A549 (cell line): ENCODE measurements at regions not wholly inside any gene's neighbourhood (a gene's known extent, or its start where the extent isn't known, plus 50 kb on each side); places are given as distances from the start of the nearest gene placed in this dataset.

Experiments
- HOXB13 ChIP-seq: fragments of 250-450 bp; sonication (Bioruptor Pico); IDR thresholded peaks from 2 replicates; pipeline ENCODE4 v1.5.0; 2020; ENCODE audit warnings: low read depth, mild to moderate bottlenecking, moderate library complexity
- HOXB5 ChIP-seq: fragments of 250-450 bp; sonication (Bioruptor Pico); IDR thresholded peaks from 2 replicates; pipeline ENCODE4 v1.5.0; 2020; ENCODE audit warnings: mild to moderate bottlenecking, moderate library complexity
- JUNB ChIP-seq: fragments of >200 bp; sonication (Bioruptor Twin); formaldehyde crosslinking; IDR thresholded peaks from 2 replicates; pipeline ENCODE4 v1.6.1; 2016
- PHF8 ChIP-seq: fragments of 200-600 bp; sonication (generic); IDR thresholded peaks from 2 replicates; pipeline ENCODE4 v1.6.1; 2016; ENCODE audit warnings: low read depth, mild to moderate bottlenecking, antibody characterized with exemption, moderate library complexity, borderline replicate concordance
- POLR2A ChIP-seq: IDR thresholded peaks from 2 replicates; pipeline ENCODE4 v1.6.1; 2012; ENCODE audit warnings: mild to moderate bottlenecking, low read length
- TF ChIP-seq, protein P1 (sequence below): fragments of >200 bp; sonication (Bioruptor Twin); formaldehyde crosslinking; IDR thresholded peaks from 3 replicates; pipeline ENCODE4 v1.5.1; 2016

- TF ChIP-seq PHF8: no peak
- TF ChIP-seq, protein P1, sequence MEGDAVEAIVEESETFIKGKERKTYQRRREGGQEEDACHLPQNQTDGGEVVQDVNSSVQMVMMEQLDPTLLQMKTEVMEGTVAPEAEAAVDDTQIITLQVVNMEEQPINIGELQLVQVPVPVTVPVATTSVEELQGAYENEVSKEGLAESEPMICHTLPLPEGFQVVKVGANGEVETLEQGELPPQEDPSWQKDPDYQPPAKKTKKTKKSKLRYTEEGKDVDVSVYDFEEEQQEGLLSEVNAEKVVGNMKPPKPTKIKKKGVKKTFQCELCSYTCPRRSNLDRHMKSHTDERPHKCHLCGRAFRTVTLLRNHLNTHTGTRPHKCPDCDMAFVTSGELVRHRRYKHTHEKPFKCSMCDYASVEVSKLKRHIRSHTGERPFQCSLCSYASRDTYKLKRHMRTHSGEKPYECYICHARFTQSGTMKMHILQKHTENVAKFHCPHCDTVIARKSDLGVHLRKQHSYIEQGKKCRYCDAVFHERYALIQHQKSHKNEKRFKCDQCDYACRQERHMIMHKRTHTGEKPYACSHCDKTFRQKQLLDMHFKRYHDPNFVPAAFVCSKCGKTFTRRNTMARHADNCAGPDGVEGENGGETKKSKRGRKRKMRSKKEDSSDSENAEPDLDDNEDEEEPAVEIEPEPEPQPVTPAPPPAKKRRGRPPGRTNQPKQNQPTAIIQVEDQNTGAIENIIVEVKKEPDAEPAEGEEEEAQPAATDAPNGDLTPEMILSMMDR: no peak
- TF ChIP-seq HOXB5 (CRISPR knock-in tag): no peak
- TF ChIP-seq HOXB13 (CRISPR knock-in tag): no peak
- no peak for TF ChIP-seq POLR2A
- no peak for TF ChIP-seq JUNB
Measured at GRCh38 chr2:47687856-47688255, 95.1 kb upstream of the MSH6 start.
